ENCODE measurements at regions not wholly inside any gene's neighbourhood (a gene's known extent, or its start where the extent isn't known, plus 50 kb on each side); places are given as distances from the start of the nearest gene placed in this dataset.

GRCh38 chr19:29308977-29309590 lies 96.1 kb upstream of the UQCRFS1 start:
- TF ChIP-seq, protein P1, sequence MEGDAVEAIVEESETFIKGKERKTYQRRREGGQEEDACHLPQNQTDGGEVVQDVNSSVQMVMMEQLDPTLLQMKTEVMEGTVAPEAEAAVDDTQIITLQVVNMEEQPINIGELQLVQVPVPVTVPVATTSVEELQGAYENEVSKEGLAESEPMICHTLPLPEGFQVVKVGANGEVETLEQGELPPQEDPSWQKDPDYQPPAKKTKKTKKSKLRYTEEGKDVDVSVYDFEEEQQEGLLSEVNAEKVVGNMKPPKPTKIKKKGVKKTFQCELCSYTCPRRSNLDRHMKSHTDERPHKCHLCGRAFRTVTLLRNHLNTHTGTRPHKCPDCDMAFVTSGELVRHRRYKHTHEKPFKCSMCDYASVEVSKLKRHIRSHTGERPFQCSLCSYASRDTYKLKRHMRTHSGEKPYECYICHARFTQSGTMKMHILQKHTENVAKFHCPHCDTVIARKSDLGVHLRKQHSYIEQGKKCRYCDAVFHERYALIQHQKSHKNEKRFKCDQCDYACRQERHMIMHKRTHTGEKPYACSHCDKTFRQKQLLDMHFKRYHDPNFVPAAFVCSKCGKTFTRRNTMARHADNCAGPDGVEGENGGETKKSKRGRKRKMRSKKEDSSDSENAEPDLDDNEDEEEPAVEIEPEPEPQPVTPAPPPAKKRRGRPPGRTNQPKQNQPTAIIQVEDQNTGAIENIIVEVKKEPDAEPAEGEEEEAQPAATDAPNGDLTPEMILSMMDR (IDR thresholded peaks at IDR 0.05) = no peak
- no peak for TF ChIP-seq EZH2phosphoT487 (IDR thresholded peaks at IDR 0.05)
- no peak for TF ChIP-seq EZH2 (IDR thresholded peaks at IDR 0.05)
